Mesodermal cell (in vitro differentiated cells): ENCODE measurements at regions not wholly inside any gene's neighbourhood (a gene's known extent, or its start where the extent isn't known, plus 50 kb on each side); places are given as distances from the start of the nearest gene placed in this dataset.
A peak's percentile ranks its signal among the peaks of the same experiment; 100 is the strongest.

Experiments used
- H3K27ac ChIP-seq: 2 replicates; pipeline ENCODE4 v1.7.0; 2013; ENCODE audit warnings: mild to moderate bottlenecking, low read depth, low read length, moderate library complexity; ENCODE audit not compliant: severe bottlenecking
- H3K36me3 ChIP-seq: 2 replicates; pipeline ENCODE4 v1.7.1; 2013; ENCODE audit warnings: mild to moderate bottlenecking, low read length, moderate library complexity; ENCODE audit not compliant: control insufficient read depth, insufficient read depth
- H3K4me1 ChIP-seq: one replicate; pipeline ENCODE4 v1.7.1; 2013; ENCODE audit warnings: mild to moderate bottlenecking, low read length; ENCODE audit not compliant: insufficient read depth, control insufficient read depth, poor library complexity, severe bottlenecking
- H3K4me3 ChIP-seq: 2 replicates; pipeline ENCODE4 v1.7.0; 2013; ENCODE audit warnings: low read length, control low read depth, mild to moderate bottlenecking; ENCODE audit not compliant: insufficient read depth, poor library complexity, severe bottlenecking; ENCODE audit errors: extremely low read depth
- H3K9me3 ChIP-seq: 2 replicates; pipeline ENCODE4 v1.7.1; 2013; ENCODE audit warnings: mild to moderate bottlenecking, low read length, moderate library complexity; ENCODE audit not compliant: control insufficient read depth
- WGBS, 2 experiments: methylation state at CpG; one replicate each; pipeline ENCODE4 v1.1.5; 2013; ENCODE audit warnings: missing lambda C conversion rate in 2 of 2; ENCODE audit not compliant: insufficient coverage in 2 of 2; 5-methylcytosine and 5-hydroxymethylcytosine counted together

GRCh38 chr1:222045236-222045635 lies 303.3 kb upstream of the DUSP10 start:
- Histone ChIP-seq H3K4me1 (peaks cover 13% of the 10 kb centered on the region), H3K4me3 (no peak overlapping the region), H3K9me3 (no peaks in the 10 kb centered on the region), H3K27ac (no peak overlapping the region), H3K36me3 (no peaks in the 10 kb centered on the region)
- WGBS, 2 experiments = 80 to 92% methylated on average over 1 to 2 of the region's 3 CpGs

GRCh38 chr1:222043444-222044292 lies 301.8 kb upstream of the DUSP10 start:
- WGBS, 2 experiments = 95% methylated on average over 7 to 8 of the region's 9 CpGs
- peak overlapping the region; percentile 8 for H3K27ac ChIP-seq
- H3K9me3 ChIP-seq = no peaks in the 10 kb centered on the region

GRCh38 chr1:222042120-222042519 lies 300.2 kb upstream of the DUSP10 start:
- Histone ChIP-seq H3K36me3 (no peaks in the 10 kb centered on the region), H3K9me3 (no peaks in the 10 kb centered on the region), H3K27ac (no peak overlapping the region), H3K4me3 (no peak overlapping the region), H3K4me1 (no peaks in the 10 kb centered on the region)
- WGBS, 2 experiments = 99 to 100% methylated on average over 4 to 6 of the region's 6 CpGs

More at GRCh38 chr1:222043444-222044292, 301.8 kb upstream of the DUSP10 start:
- Histone ChIP-seq H3K36me3 (no peaks in the 10 kb centered on the region), H3K4me3 (no peak overlapping the region), H3K4me1 (peaks cover 8% of the 10 kb centered on the region)

GRCh38 chr1:222040955-222041354 lies 299.1 kb upstream of the DUSP10 start:
- no peak overlapping the region for H3K4me3 ChIP-seq
- no peaks in the 10 kb centered on the region for H3K4me1 ChIP-seq
- H3K36me3 ChIP-seq = no peaks in the 10 kb centered on the region
- H3K27ac ChIP-seq = no peak overlapping the region
- H3K9me3 ChIP-seq = no peaks in the 10 kb centered on the region
- WGBS, 2 experiments = 100% methylated on average over 1 to 2 of the region's 4 CpGs

- H3K27ac ChIP-seq = no peak overlapping the region
- H3K4me3 ChIP-seq = no peak overlapping the region
- no peaks in the 10 kb centered on the region for H3K9me3 ChIP-seq
- no peaks in the 10 kb centered on the region for H3K4me1 ChIP-seq
- 94 to 95% methylated on average over 5 to 9 of the region's 11 CpGs for WGBS, 2 experiments
- no peaks in the 10 kb centered on the region for H3K36me3 ChIP-seq
These were observed 298.4 kb upstream of the DUSP10 start for GRCh38 chr1:222040121-222040805.

GRCh38 chr1:222038971-222039370 lies 297.1 kb upstream of the DUSP10 start:
- H3K36me3 ChIP-seq = no peaks in the 10 kb centered on the region
- no peak overlapping the region for H3K27ac ChIP-seq
- H3K4me3 ChIP-seq = no peak overlapping the region
- no peaks in the 10 kb centered on the region for H3K9me3 ChIP-seq
- 67% methylated on average over 2 of the region's 3 CpGs for WGBS, 2 experiments
- no peaks in the 10 kb centered on the region for H3K4me1 ChIP-seq

GRCh38 chr1:222037720-222038119 lies 295.8 kb upstream of the DUSP10 start:
- H3K27ac ChIP-seq = no peak overlapping the region
- no peaks in the 10 kb centered on the region for H3K9me3 ChIP-seq
- no peaks in the 10 kb centered on the region for H3K36me3 ChIP-seq
- H3K4me3 ChIP-seq = no peak overlapping the region
- no peaks in the 10 kb centered on the region for H3K4me1 ChIP-seq

- 80 to 100% methylated on average over 2 of the region's 4 CpGs for WGBS, 2 experiments
- H3K27ac ChIP-seq = no peak overlapping the region
These were observed 292.9 kb upstream of the DUSP10 start for GRCh38 chr1:222034790-222035189.

GRCh38 chr1:222033450-222033849 lies 291.6 kb upstream of the DUSP10 start:
- Histone ChIP-seq H3K9me3 (no peaks in the 10 kb centered on the region), H3K4me1 (no peaks in the 10 kb centered on the region), H3K4me3 (no peak overlapping the region), H3K27ac (no peak overlapping the region), H3K36me3 (no peaks in the 10 kb centered on the region)
- no CpG with 5 or more reads among the region's 3 CpGs for WGBS, 2 experiments

More at GRCh38 chr1:222034790-222035189, 292.9 kb upstream of the DUSP10 start:
- no peaks in the 10 kb centered on the region for H3K9me3 ChIP-seq
- no peaks in the 10 kb centered on the region for H3K36me3 ChIP-seq
- H3K4me1 ChIP-seq = no peaks in the 10 kb centered on the region
- no peak overlapping the region for H3K4me3 ChIP-seq

GRCh38 chr1:222031318-222031717 lies 289.4 kb upstream of the DUSP10 start:
- no peaks in the 10 kb centered on the region for H3K9me3 ChIP-seq
- H3K36me3 ChIP-seq = no peaks in the 10 kb centered on the region
- H3K4me1 ChIP-seq = no peaks in the 10 kb centered on the region
- H3K4me3 ChIP-seq = no peak overlapping the region
- no CpG with 5 or more reads among the region's 1 CpG for WGBS, 2 experiments
- H3K27ac ChIP-seq = no peak overlapping the region

GRCh38 chr1:222028676-222029075 lies 286.8 kb upstream of the DUSP10 start:
- Histone ChIP-seq H3K27ac (no peak overlapping the region), H3K36me3 (no peaks in the 10 kb centered on the region), H3K4me1 (no peaks in the 10 kb centered on the region), H3K4me3 (no peak overlapping the region), H3K9me3 (no peaks in the 10 kb centered on the region)
- WGBS, 2 experiments = 100% methylated on average over 2 of the region's 2 CpGs
